H1 (cell line): ENCODE measurements at regions not wholly inside any gene's neighbourhood (a gene's known extent, or its start where the extent isn't known, plus 50 kb on each side); places are given as distances from the start of the nearest gene placed in this dataset.

Experiments used
- CTCF ChIA-PET: fragments of 300-600 bp; sonication (Branson Sonifier 250); formaldehyde crosslinking; loops from one replicate; lab custom pipeline; 2021; ENCODE audit not compliant: partially characterized antibody; lab: Charles Lee
- POLR2A ChIA-PET: fragments of 300-600 bp; sonication (Branson Sonifier 250); formaldehyde crosslinking; loops from one replicate; lab custom pipeline; 2021; ENCODE audit warnings: inconsistent platforms; ENCODE audit not compliant: partially characterized antibody; lab: Charles Lee
- DNase-seq, 2 experiments: peaks; one replicate each; pipeline versions ENCODE4 v3.0.0 to v3.0.0-alpha.2; 2010 to 2022; ENCODE audit warnings: low spot score in 2 of 2, low read depth in 1 of 2, mixed read lengths in 1 of 2
- FAIRE-seq: peaks from 2 replicates; lab custom pipeline; 2011; peaks lifted over from hg19 to GRCh38; lab: Jason Lieb, UNC
- H2AFZ ChIP-seq: 2 replicates; pipeline ENCODE4 v1.8.1; 2012; ENCODE audit warnings: low read length, inconsistent platforms
- H2AK5ac ChIP-seq: 2 replicates; pipeline ENCODE4 v1.6.1; 2013; ENCODE audit warnings: low read depth, low read length
- H2BK120ac ChIP-seq: replicated peaks from 2 replicates; pipeline ENCODE3; 2013; ENCODE audit warnings: low read depth, low read length, inconsistent platforms
- H2BK12ac ChIP-seq: 2 replicates; pipeline ENCODE4 v1.6.1; 2013; ENCODE audit warnings: low read depth, low read length
- H2BK15ac ChIP-seq: 2 replicates; pipeline ENCODE4 v1.6.1; 2013; ENCODE audit warnings: low read length
- H2BK20ac ChIP-seq: 2 replicates; pipeline ENCODE4 v1.6.1; 2013; ENCODE audit warnings: low read length
- H2BK5ac ChIP-seq: 2 replicates; pipeline ENCODE4 v1.6.1; 2013; ENCODE audit warnings: low read depth, low read length
- H3K14ac ChIP-seq: 2 replicates; pipeline ENCODE4 v1.6.1; 2013; ENCODE audit warnings: inconsistent platforms; ENCODE audit not compliant: insufficient read length
- H3K18ac ChIP-seq: 2 replicates; pipeline ENCODE4 v1.6.1; 2013; ENCODE audit warnings: low read length; ENCODE audit errors: extremely low read depth
- H3K23ac ChIP-seq: 2 replicates; pipeline ENCODE4 v1.6.1; 2013; ENCODE audit warnings: inconsistent platforms; ENCODE audit not compliant: insufficient read length
- H3K23me2 ChIP-seq: 2 replicates; pipeline ENCODE4 v1.6.1; 2013; ENCODE audit warnings: low read depth, low read length
- H3K27ac ChIP-seq: 2 replicates; pipeline ENCODE4 v1.6.1; 2011; ENCODE audit warnings: low read depth, low read length, inconsistent platforms
- H3K27me3 ChIP-seq, 4 experiments: replicated peaks in 1 of 4; 1 replicate in 1 of 4; 2 replicates in 3 of 4; pipeline versions ENCODE4 v1.6.1 to v1.8.1; 2011 to 2013; ENCODE audit warnings: low read length in 3 of 4, mild to moderate bottlenecking in 3 of 4, inconsistent platforms in 2 of 4, mixed read lengths in 2 of 4, moderate library complexity in 1 of 4; ENCODE audit not compliant: control insufficient read depth in 3 of 4, insufficient read depth in 3 of 4; ENCODE audit errors: extremely low read depth in 1 of 4
- H3K36me3 ChIP-seq, 4 experiments: 2 replicates each; pipeline versions ENCODE4 v1.6.1 to v1.8.1; 2011 to 2013; ENCODE audit warnings: mild to moderate bottlenecking in 4 of 4, low read length in 3 of 4, moderate library complexity in 2 of 4, control low read depth in 1 of 4, inconsistent platforms in 1 of 4; ENCODE audit not compliant: insufficient read depth in 4 of 4, control insufficient read depth in 2 of 4
- H3K4ac ChIP-seq: replicated peaks from 2 replicates; pipeline ENCODE3; 2013; ENCODE audit warnings: low read length, low read depth, mixed read lengths, inconsistent platforms; ENCODE audit not compliant: insufficient read length
- H3K4me1 ChIP-seq, 4 experiments: replicated peaks in 1 of 4; 1 replicate in 1 of 4; 2 replicates in 3 of 4; pipeline versions ENCODE4 v1.6.1 to v1.8.1; 2011 to 2013; ENCODE audit warnings: low read length in 3 of 4, inconsistent platforms in 2 of 4, mixed read lengths in 1 of 4; ENCODE audit not compliant: insufficient read depth in 4 of 4, control insufficient read depth in 3 of 4
- H3K4me2 ChIP-seq, 2 experiments: 2 replicates each; pipeline versions ENCODE4 v1.6.1 to v1.8.1; 2011 to 2013; ENCODE audit warnings: low read depth in 2 of 2, low read length in 2 of 2, control low read depth in 1 of 2, inconsistent platforms in 1 of 2, mild to moderate bottlenecking in 1 of 2; ENCODE audit not compliant: insufficient read depth in 1 of 2
- H3K4me3 ChIP-seq, 4 experiments: fragments of 200-600, 300-600 bp in 1 of 4; sonication (generic), shearing (Covaris generic), sonication (Bioruptor Twin) in 1 of 4; 2 replicates each; pipeline versions ENCODE4 v1.5.1 to v1.8.1; 2011 to 2016; ENCODE audit warnings: low read length in 4 of 4, low read depth in 3 of 4, control low read depth in 2 of 4, inconsistent platforms in 2 of 4, mild to moderate bottlenecking in 2 of 4, mixed read lengths in 1 of 4, moderate library complexity in 1 of 4; ENCODE audit not compliant: insufficient read depth in 2 of 4; ENCODE audit errors: extremely low read depth in 1 of 4
- H3K56ac ChIP-seq: replicated peaks from 2 replicates; pipeline ENCODE3; 2013; ENCODE audit warnings: low read depth, mild to moderate bottlenecking, mixed read lengths, low read length, inconsistent platforms; ENCODE audit not compliant: insufficient read length
- H3K79me1 ChIP-seq: 2 replicates; pipeline ENCODE4 v1.6.1; 2013; ENCODE audit warnings: low read depth, low read length, control low read depth
- H3K79me2 ChIP-seq, 2 experiments: 2 replicates each; pipeline versions ENCODE4 v1.6.1 to v1.8.1; 2012 to 2013; ENCODE audit warnings: low read length in 2 of 2, mild to moderate bottlenecking in 2 of 2, inconsistent platforms in 1 of 2; ENCODE audit not compliant: insufficient read depth in 2 of 2, control insufficient read depth in 1 of 2
- H3K9ac ChIP-seq, 4 experiments: replicated peaks in 1 of 4; 1 replicate in 1 of 4; 2 replicates in 3 of 4; pipeline versions ENCODE4 v1.6.1 to v1.8.1; 2011 to 2013; ENCODE audit warnings: low read depth in 3 of 4, low read length in 3 of 4, control low read depth in 2 of 4, mild to moderate bottlenecking in 2 of 4, moderate library complexity in 2 of 4, inconsistent platforms in 1 of 4; ENCODE audit errors: extremely low read depth in 1 of 4
- H3K9me3 ChIP-seq, 2 experiments: 2 replicates each; pipeline versions ENCODE4 v1.6.1 to v1.8.1; 2012 to 2013; ENCODE audit warnings: mild to moderate bottlenecking in 2 of 2, moderate library complexity in 2 of 2, control low read depth in 1 of 2, inconsistent platforms in 1 of 2, low read depth in 1 of 2, low read length in 1 of 2, mixed read lengths in 1 of 2; ENCODE audit not compliant: insufficient read depth in 2 of 2
- H4K20me1 ChIP-seq, 2 experiments: replicated peaks in 1 of 2; 2 replicates each; pipeline versions ENCODE3 to v1.8.1; 2011 to 2013; ENCODE audit warnings: inconsistent platforms in 2 of 2, low read length in 2 of 2, mild to moderate bottlenecking in 1 of 2; ENCODE audit not compliant: insufficient read depth in 2 of 2, control insufficient read depth in 1 of 2
- H4K5ac ChIP-seq: 2 replicates; pipeline ENCODE4 v1.6.1; 2013; ENCODE audit warnings: low read length, low read depth, mixed read lengths, inconsistent platforms; ENCODE audit not compliant: insufficient read length
- H4K8ac ChIP-seq: 2 replicates; pipeline ENCODE4 v1.8.0; 2013; ENCODE audit warnings: mild to moderate bottlenecking, moderate library complexity, low read length, inconsistent platforms; ENCODE audit not compliant: insufficient read depth; ENCODE audit errors: extremely low read depth
- H4K91ac ChIP-seq: replicated peaks from 2 replicates; pipeline ENCODE3; 2013; ENCODE audit warnings: low read length, mixed read lengths, inconsistent platforms; ENCODE audit not compliant: insufficient read length
- FOSL1 ChIP-seq: IDR thresholded peaks from 2 replicates; pipeline ENCODE4 v1.6.1; 2011; ENCODE audit warnings: mild to moderate bottlenecking, low read depth, low read length, moderate library complexity; ENCODE audit not compliant: insufficient read depth
- WGBS, 2 experiments: shearing (Covaris generic) in 1 of 2; methylation state at CpG; one replicate each; pipeline versions ENCODE4 v1.1.6 to v1.1.7; 2013 to 2015; ENCODE audit warnings: low lambda C conversion rate in 2 of 2, mixed read lengths in 2 of 2, inconsistent platforms in 1 of 2, low coverage in 1 of 2, missing lambda C conversion rate in 1 of 2; ENCODE audit not compliant: insufficient replicate concordance in 2 of 2, insufficient coverage in 1 of 2, insufficient read length in 1 of 2; ENCODE audit errors: extremely low coverage in 1 of 2, missing lambda C conversion rate in 1 of 2; 5-methylcytosine and 5-hydroxymethylcytosine counted together

DNA sequence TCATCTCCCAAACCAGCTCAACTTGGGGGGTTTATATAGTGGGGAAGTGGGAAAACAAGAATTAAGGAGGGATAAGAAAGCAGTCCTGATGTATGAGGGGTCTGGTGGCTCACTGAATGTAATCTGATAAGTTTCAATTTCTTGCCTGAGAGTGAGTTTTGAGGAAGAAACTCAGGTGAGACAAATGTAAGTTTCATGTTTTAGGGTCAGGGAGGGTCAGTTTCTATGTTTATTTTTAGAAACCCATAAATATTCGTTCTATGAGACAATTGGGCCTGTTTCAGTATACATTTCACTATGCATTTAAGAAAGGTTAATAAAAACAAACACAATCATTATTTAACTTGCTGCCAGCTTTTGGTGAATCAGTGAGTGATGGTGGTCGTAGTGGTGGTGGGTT lies 128.0 kb upstream of the MBL2 start:
- Histone ChIP-seq H3K9me3 (no peaks in the 10 kb centered on the region), H3K9ac (no peak overlapping the region), H3K23me2 (no peaks in the 10 kb centered on the region), H3K79me2 (no peaks in the 10 kb centered on the region), H3K4me2 (no peak overlapping the region), H3K79me1 (no peaks in the 10 kb centered on the region), H2BK120ac (no peak overlapping the region), H3K27ac (no peak overlapping the region), H3K27me3 (no peaks in the 10 kb centered on the region), H2BK15ac (no peak overlapping the region), H3K4me3 (no peak overlapping the region), H3K56ac (no peak overlapping the region), H2AK5ac (no peak overlapping the region), H3K18ac (no peak overlapping the region), H2BK20ac (no peak overlapping the region), H4K8ac (no peak overlapping the region), H3K14ac (no peak overlapping the region), H3K4me1 (peaks cover 0 to 3% (median 2%) of the 10 kb centered on the region in 4 experiments; a peak in 3 of 7 replicates), H3K4ac (no peak overlapping the region), H3K23ac (no peak overlapping the region), H4K91ac (no peak overlapping the region), H2BK5ac (no peak overlapping the region), H2AFZ (no peak overlapping the region), H2BK12ac (no peak overlapping the region), H3K36me3 (no peaks in the 10 kb centered on the region), H4K20me1 (no peaks in the 10 kb centered on the region), H4K5ac (no peak overlapping the region)
- TF ChIP-seq FOSL1, result no peak
- ChIA-PET CTCF (no interaction called here), POLR2A (no interaction called here)
- no peak for DNase-seq
- FAIRE-seq, result no peak
- 82% methylated on average over 2 of the region's 2 CpGs; no CpG with 5 or more reads in 1 of the 2 experiments for WGBS, 2 experiments
